ENCODE measurements at regions not wholly inside any gene's neighbourhood (a gene's known extent, or its start where the extent isn't known, plus 50 kb on each side); places are given as distances from the start of the nearest gene placed in this dataset.

GRCh38 chr18:65487569-65487968 lies 263.2 kb upstream of the CDH7 start:
- TF ChIP-seq, protein P1, sequence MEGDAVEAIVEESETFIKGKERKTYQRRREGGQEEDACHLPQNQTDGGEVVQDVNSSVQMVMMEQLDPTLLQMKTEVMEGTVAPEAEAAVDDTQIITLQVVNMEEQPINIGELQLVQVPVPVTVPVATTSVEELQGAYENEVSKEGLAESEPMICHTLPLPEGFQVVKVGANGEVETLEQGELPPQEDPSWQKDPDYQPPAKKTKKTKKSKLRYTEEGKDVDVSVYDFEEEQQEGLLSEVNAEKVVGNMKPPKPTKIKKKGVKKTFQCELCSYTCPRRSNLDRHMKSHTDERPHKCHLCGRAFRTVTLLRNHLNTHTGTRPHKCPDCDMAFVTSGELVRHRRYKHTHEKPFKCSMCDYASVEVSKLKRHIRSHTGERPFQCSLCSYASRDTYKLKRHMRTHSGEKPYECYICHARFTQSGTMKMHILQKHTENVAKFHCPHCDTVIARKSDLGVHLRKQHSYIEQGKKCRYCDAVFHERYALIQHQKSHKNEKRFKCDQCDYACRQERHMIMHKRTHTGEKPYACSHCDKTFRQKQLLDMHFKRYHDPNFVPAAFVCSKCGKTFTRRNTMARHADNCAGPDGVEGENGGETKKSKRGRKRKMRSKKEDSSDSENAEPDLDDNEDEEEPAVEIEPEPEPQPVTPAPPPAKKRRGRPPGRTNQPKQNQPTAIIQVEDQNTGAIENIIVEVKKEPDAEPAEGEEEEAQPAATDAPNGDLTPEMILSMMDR (conservative IDR thresholded peaks at IDR 0.05), result no peak
- no peak for TF ChIP-seq EZH2 (IDR thresholded peaks at IDR 0.05; ENCODE audit: low read depth)

Data from PC-9 (cell line).